ENCODE measurements at regions not wholly inside any gene's neighbourhood (a gene's known extent, or its start where the extent isn't known, plus 50 kb on each side); places are given as distances from the start of the nearest gene placed in this dataset.

DNA sequence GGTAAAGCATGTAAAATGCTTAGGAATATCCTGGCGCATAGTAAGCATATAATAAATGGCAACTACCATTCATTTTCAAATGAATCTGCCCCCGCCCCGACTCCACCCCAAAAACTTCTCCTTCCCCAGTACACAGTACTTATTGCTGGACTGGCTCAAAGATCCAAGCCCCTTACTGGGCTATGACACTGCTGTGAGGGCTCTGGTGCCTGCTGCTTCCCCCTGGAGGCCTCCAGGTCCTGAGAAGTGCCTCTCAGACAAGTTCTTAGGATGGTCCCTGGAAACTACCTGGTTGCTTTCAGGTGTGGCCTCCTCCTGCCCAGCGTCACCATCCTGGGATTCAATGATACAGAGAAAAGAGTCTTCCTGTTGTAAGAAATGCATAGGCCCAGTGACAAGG lies 190.6 kb upstream of the NTM start:
- peaks cover 0 to under 1% (median 0%) of the 10 kb centered on the region in 5 experiments for H3K9me3 ChIP-seq (ENCODE audit: control extremely low read depth in 1 of 5, control insufficient read depth in 4 of 5, insufficient read depth in 2 of 5, low read depth in 1 of 5, low read length in 4 of 5)
- H3K27ac ChIP-seq (ENCODE audit: insufficient read depth in 1 of 2, low read depth in 1 of 2, low read length in 2 of 2, poor library complexity in 1 of 2, severe bottlenecking in 2 of 2), result no peak overlapping the region
- ChIA-PET POLR2A (no interaction called here), CTCF (no interaction called here)
- H3K4me3 ChIP-seq (ENCODE audit: control insufficient read depth in 1 of 7, extremely low read depth in 1 of 7, insufficient read depth in 4 of 7, low read depth in 2 of 7, low read length in 6 of 7), result no peak overlapping the region
- DNase-seq, result no peak
- no peaks in the 10 kb centered on the region for H3K36me3 ChIP-seq (ENCODE audit: control insufficient read depth in 4 of 4, insufficient read depth in 4 of 4, low read length in 3 of 4)
- peaks cover 0 to 4% (median 0%) of the 10 kb centered on the region in 5 experiments for H3K27me3 ChIP-seq (replicated peaks in 2 of 5; ENCODE audit: control insufficient read depth in 4 of 5, insufficient read depth in 5 of 5, low read length in 4 of 5)
- WGBS (ENCODE audit: insufficient coverage), result 100% methylated on average over 1 of the region's 4 CpGs
- no peaks in the 10 kb centered on the region for H3K4me1 ChIP-seq (ENCODE audit: control extremely low read depth in 1 of 4, control insufficient read depth in 4 of 4, insufficient read depth in 4 of 4, low read length in 3 of 4)

GRCh38 chr11:131185915-131186314 lies 184.5 kb upstream of the NTM start:
- CTCF ChIA-PET, result interaction anchor here (1.3 kb wide), 1 partner anchor 8 kb away, joined by 3 read pairs; no protein-coding TSS in a partner anchor
- Histone ChIP-seq H3K27me3 (replicated peaks in 2 of 5; ENCODE audit: control insufficient read depth in 4 of 5, insufficient read depth in 5 of 5, low read length in 4 of 5) (peaks cover 0 to 2% (median 0%) of the 10 kb centered on the region in 5 experiments), H3K27ac (ENCODE audit: insufficient read depth in 1 of 2, low read depth in 1 of 2, low read length in 2 of 2, poor library complexity in 1 of 2, severe bottlenecking in 2 of 2) (no peak overlapping the region), H3K9me3 (ENCODE audit: control extremely low read depth in 1 of 5, control insufficient read depth in 4 of 5, insufficient read depth in 2 of 5, low read depth in 1 of 5, low read length in 4 of 5) (no peaks in the 10 kb centered on the region), H3K4me3 (ENCODE audit: control insufficient read depth in 1 of 7, extremely low read depth in 1 of 7, insufficient read depth in 4 of 7, low read depth in 2 of 7, low read length in 6 of 7) (no peak overlapping the region), H3K4me1 (ENCODE audit: control extremely low read depth in 1 of 4, control insufficient read depth in 4 of 4, insufficient read depth in 4 of 4, low read length in 3 of 4) (peaks cover 2 to 18% (median 9%) of the 10 kb centered on the region in 4 experiments), H3K36me3 (ENCODE audit: control insufficient read depth in 4 of 4, insufficient read depth in 4 of 4, low read length in 3 of 4) (no peaks in the 10 kb centered on the region)
- DNase-seq, result peak in 2 of 3 donors; percentile 1 to 9
- 93% methylated on average over 2 of the region's 3 CpGs for WGBS (ENCODE audit: insufficient coverage)
- POLR2A ChIA-PET, result no interaction called here

GRCh38 chr11:131186629-131187101 lies 183.8 kb upstream of the NTM start:
- Histone ChIP-seq H3K4me1 (ENCODE audit: control extremely low read depth in 1 of 4, control insufficient read depth in 4 of 4, insufficient read depth in 4 of 4, low read length in 3 of 4) (peaks cover 2 to 18% (median 9%) of the 10 kb centered on the region in 4 experiments), H3K36me3 (ENCODE audit: control insufficient read depth in 4 of 4, insufficient read depth in 4 of 4, low read length in 3 of 4) (no peaks in the 10 kb centered on the region), H3K27me3 (replicated peaks in 2 of 5; ENCODE audit: control insufficient read depth in 4 of 5, insufficient read depth in 5 of 5, low read length in 4 of 5) (peaks cover 0 to 2% (median 0%) of the 10 kb centered on the region in 5 experiments), H3K4me3 (ENCODE audit: control insufficient read depth in 1 of 7, extremely low read depth in 1 of 7, insufficient read depth in 4 of 7, low read depth in 2 of 7, low read length in 6 of 7) (peak overlapping the region in 2 of 7 experiments; percentile 43 to 47), H3K27ac (ENCODE audit: insufficient read depth in 1 of 2, low read depth in 1 of 2, low read length in 2 of 2, poor library complexity in 1 of 2, severe bottlenecking in 2 of 2) (no peak overlapping the region), H3K9me3 (ENCODE audit: control extremely low read depth in 1 of 5, control insufficient read depth in 4 of 5, insufficient read depth in 2 of 5, low read depth in 1 of 5, low read length in 4 of 5) (no peaks in the 10 kb centered on the region)
- DNase-seq, result peak; percentile 81 to 98 (median 97)
- 0% methylated on average over 9 of the region's 10 CpGs for WGBS (ENCODE audit: insufficient coverage)
- ChIA-PET CTCF (interaction anchor here (0.6 to 1.3 kb wide), 3 partner anchors 9 to 173 kb away, joined by 3 read pairs; no protein-coding TSS in a partner anchor), POLR2A (no interaction called here)

GRCh38 chr11:131190446-131190845 lies 180.0 kb upstream of the NTM start:
- POLR2A ChIA-PET, result no interaction called here
- H3K4me3 ChIP-seq (ENCODE audit: control insufficient read depth in 1 of 7, extremely low read depth in 1 of 7, insufficient read depth in 4 of 7, low read depth in 2 of 7, low read length in 6 of 7), result no peak overlapping the region
- no peak overlapping the region for H3K27ac ChIP-seq (ENCODE audit: insufficient read depth in 1 of 2, low read depth in 1 of 2, low read length in 2 of 2, poor library complexity in 1 of 2, severe bottlenecking in 2 of 2)
- H3K27me3 ChIP-seq (replicated peaks in 2 of 5; ENCODE audit: control insufficient read depth in 4 of 5, insufficient read depth in 5 of 5, low read length in 4 of 5), result no peaks in the 10 kb centered on the region
- DNase-seq, result no peak
- H3K36me3 ChIP-seq (ENCODE audit: control insufficient read depth in 4 of 4, insufficient read depth in 4 of 4, low read length in 3 of 4), result no peaks in the 10 kb centered on the region
- H3K4me1 ChIP-seq (ENCODE audit: control extremely low read depth in 1 of 4, control insufficient read depth in 4 of 4, insufficient read depth in 4 of 4, low read length in 3 of 4), result peaks cover 2 to 18% (median 9%) of the 10 kb centered on the region in 4 experiments
- WGBS (ENCODE audit: insufficient coverage), result 97% methylated on average over 3 of the region's 5 CpGs
- no peaks in the 10 kb centered on the region for H3K9me3 ChIP-seq (ENCODE audit: control extremely low read depth in 1 of 5, control insufficient read depth in 4 of 5, insufficient read depth in 2 of 5, low read depth in 1 of 5, low read length in 4 of 5)
- CTCF ChIA-PET, result no interaction called here

GRCh38 chr11:131191606-131192005 lies 178.8 kb upstream of the NTM start:
- POLR2A ChIA-PET, result no interaction called here
- H3K27me3 ChIP-seq (replicated peaks in 2 of 5; ENCODE audit: control insufficient read depth in 4 of 5, insufficient read depth in 5 of 5, low read length in 4 of 5), result no peaks in the 10 kb centered on the region
- CTCF ChIA-PET, result interaction anchor here (0.7 to 1.1 kb wide), 2 partner anchors 9 to 127 kb away, joined by 4 read pairs; no protein-coding TSS in a partner anchor
- no peak for DNase-seq
- WGBS (ENCODE audit: insufficient coverage), result 0% methylated on average over 1 of the region's 4 CpGs
- H3K4me1 ChIP-seq (ENCODE audit: control extremely low read depth in 1 of 4, control insufficient read depth in 4 of 4, insufficient read depth in 4 of 4, low read length in 3 of 4), result peaks cover 2 to 13% (median 6%) of the 10 kb centered on the region in 4 experiments
- H3K36me3 ChIP-seq (ENCODE audit: control insufficient read depth in 4 of 4, insufficient read depth in 4 of 4, low read length in 3 of 4), result no peaks in the 10 kb centered on the region
- H3K27ac ChIP-seq (ENCODE audit: insufficient read depth in 1 of 2, low read depth in 1 of 2, low read length in 2 of 2, poor library complexity in 1 of 2, severe bottlenecking in 2 of 2), result no peak overlapping the region
- no peaks in the 10 kb centered on the region for H3K9me3 ChIP-seq (ENCODE audit: control extremely low read depth in 1 of 5, control insufficient read depth in 4 of 5, insufficient read depth in 2 of 5, low read depth in 1 of 5, low read length in 4 of 5)
- H3K4me3 ChIP-seq (ENCODE audit: control insufficient read depth in 1 of 7, extremely low read depth in 1 of 7, insufficient read depth in 4 of 7, low read depth in 2 of 7, low read length in 6 of 7), result no peak overlapping the region

DNA sequence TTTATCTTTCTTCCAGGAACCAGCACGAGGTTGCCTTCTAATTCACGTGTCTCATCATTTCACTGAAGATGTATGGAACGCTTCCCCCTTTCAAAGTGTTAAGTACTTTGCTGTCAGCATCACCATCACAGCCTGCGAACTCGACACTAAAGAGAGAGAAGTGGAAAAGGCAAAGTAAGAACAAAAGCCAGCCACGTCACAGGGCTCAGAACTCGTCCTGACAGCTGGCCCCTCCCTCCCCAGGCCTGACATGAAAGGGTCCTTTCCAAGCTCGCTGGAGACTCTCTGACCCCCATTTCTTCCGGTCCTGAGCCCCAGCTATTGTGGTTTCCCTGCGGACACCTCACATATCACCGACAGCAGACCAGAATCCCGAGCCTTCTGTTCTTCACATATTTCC lies 177.8 kb upstream of the NTM start:
- H3K27ac ChIP-seq (ENCODE audit: insufficient read depth in 1 of 2, low read depth in 1 of 2, low read length in 2 of 2, poor library complexity in 1 of 2, severe bottlenecking in 2 of 2), result no peak overlapping the region
- no peaks in the 10 kb centered on the region for H3K36me3 ChIP-seq (ENCODE audit: control insufficient read depth in 4 of 4, insufficient read depth in 4 of 4, low read length in 3 of 4)
- ChIA-PET CTCF (interaction anchor here (1.1 kb wide), 2 partner anchors 10 to 128 kb away, joined by 4 read pairs; no protein-coding TSS in a partner anchor), POLR2A (no interaction called here)
- DNase-seq, result no peak
- WGBS (ENCODE audit: insufficient coverage), result 91% methylated on average over 9 of the region's 12 CpGs
- no peaks in the 10 kb centered on the region for H3K27me3 ChIP-seq (replicated peaks in 2 of 5; ENCODE audit: control insufficient read depth in 4 of 5, insufficient read depth in 5 of 5, low read length in 4 of 5)
- H3K4me1 ChIP-seq (ENCODE audit: control extremely low read depth in 1 of 4, control insufficient read depth in 4 of 4, insufficient read depth in 4 of 4, low read length in 3 of 4), result peaks cover 0 to 3% (median 0%) of the 10 kb centered on the region in 4 experiments
- H3K9me3 ChIP-seq (ENCODE audit: control extremely low read depth in 1 of 5, control insufficient read depth in 4 of 5, insufficient read depth in 2 of 5, low read depth in 1 of 5, low read length in 4 of 5), result no peaks in the 10 kb centered on the region
- H3K4me3 ChIP-seq (ENCODE audit: control insufficient read depth in 1 of 7, extremely low read depth in 1 of 7, insufficient read depth in 4 of 7, low read depth in 2 of 7, low read length in 6 of 7), result no peak overlapping the region

GRCh38 chr11:131193031-131193501 lies 177.3 kb upstream of the NTM start:
- Histone ChIP-seq H3K27ac (ENCODE audit: insufficient read depth in 1 of 2, low read depth in 1 of 2, low read length in 2 of 2, poor library complexity in 1 of 2, severe bottlenecking in 2 of 2) (no peak overlapping the region), H3K9me3 (ENCODE audit: control extremely low read depth in 1 of 5, control insufficient read depth in 4 of 5, insufficient read depth in 2 of 5, low read depth in 1 of 5, low read length in 4 of 5) (no peaks in the 10 kb centered on the region), H3K27me3 (replicated peaks in 2 of 5; ENCODE audit: control insufficient read depth in 4 of 5, insufficient read depth in 5 of 5, low read length in 4 of 5) (no peaks in the 10 kb centered on the region), H3K4me1 (ENCODE audit: control extremely low read depth in 1 of 4, control insufficient read depth in 4 of 4, insufficient read depth in 4 of 4, low read length in 3 of 4) (peaks cover 0 to 3% (median 0%) of the 10 kb centered on the region in 4 experiments), H3K36me3 (ENCODE audit: control insufficient read depth in 4 of 4, insufficient read depth in 4 of 4, low read length in 3 of 4) (no peaks in the 10 kb centered on the region), H3K4me3 (ENCODE audit: control insufficient read depth in 1 of 7, extremely low read depth in 1 of 7, insufficient read depth in 4 of 7, low read depth in 2 of 7, low read length in 6 of 7) (no peak overlapping the region)
- WGBS (ENCODE audit: insufficient coverage), result 100% methylated on average over 1 of the region's 11 CpGs
- ChIA-PET POLR2A (no interaction called here), CTCF (interaction anchor here (1.1 kb wide), 1 partner anchor 10 kb away, joined by 4 read pairs; no protein-coding TSS in a partner anchor)
- no peak for DNase-seq
